Trophoblast cell (in vitro differentiated cells and primary cell): ENCODE measurements at regions not wholly inside any gene's neighbourhood (a gene's known extent, or its start where the extent isn't known, plus 50 kb on each side); places are given as distances from the start of the nearest gene placed in this dataset.

Source experiments
- DNase-seq, 2 donors: peaks; one replicate each; pipeline ENCODE4 v3.0.0-alpha.2; 2016
- H2AFZ ChIP-seq: 2 replicates; pipeline ENCODE4 v1.6.1; 2013; ENCODE audit warnings: low read length, moderate library complexity, mild to moderate bottlenecking; ENCODE audit not compliant: insufficient read depth, poor library complexity
- H2AK5ac ChIP-seq: 2 replicates; pipeline ENCODE4 v1.6.1; 2013; ENCODE audit warnings: mild to moderate bottlenecking, low read length
- H2BK120ac ChIP-seq: 2 replicates; pipeline ENCODE4 v1.6.1; 2013; ENCODE audit warnings: low read length, mild to moderate bottlenecking, moderate library complexity; ENCODE audit not compliant: insufficient read depth, poor library complexity
- H2BK12ac ChIP-seq: 2 replicates; pipeline ENCODE4 v1.6.1; 2013; ENCODE audit warnings: mild to moderate bottlenecking, low read length, moderate library complexity
- H2BK5ac ChIP-seq: 2 replicates; pipeline ENCODE4 v1.6.1; 2013; ENCODE audit warnings: low read length, low read depth, moderate library complexity, mild to moderate bottlenecking; ENCODE audit not compliant: poor library complexity
- H3K14ac ChIP-seq: 2 replicates; pipeline ENCODE4 v1.6.1; 2013; ENCODE audit warnings: mild to moderate bottlenecking, low read length
- H3K18ac ChIP-seq: 2 replicates; pipeline ENCODE4 v1.6.1; 2013; ENCODE audit warnings: mild to moderate bottlenecking, low read length
- H3K23ac ChIP-seq: 2 replicates; pipeline ENCODE4 v1.6.1; 2013; ENCODE audit warnings: low read length
- H3K27ac ChIP-seq: 2 replicates; pipeline ENCODE4 v1.5.1; 2013; ENCODE audit warnings: low read depth, mild to moderate bottlenecking, inconsistent platforms, low read length, moderate library complexity
- H3K27me3 ChIP-seq: 2 replicates; pipeline ENCODE4 v1.6.1; 2013; ENCODE audit warnings: inconsistent platforms, mild to moderate bottlenecking, low read length, moderate library complexity; ENCODE audit not compliant: insufficient read depth
- H3K36me3 ChIP-seq, 2 experiments: 1 replicate in 1 of 2; 2 replicates in 1 of 2; pipeline ENCODE4 v1.6.1; 2013; ENCODE audit warnings: low read length in 2 of 2, mild to moderate bottlenecking in 2 of 2, moderate library complexity in 1 of 2; ENCODE audit not compliant: insufficient read depth in 2 of 2, control insufficient read depth in 1 of 2
- H3K4ac ChIP-seq: 2 replicates; pipeline ENCODE4 v1.6.1; 2013; ENCODE audit warnings: low read depth, mild to moderate bottlenecking, low read length, moderate library complexity
- H3K4me1 ChIP-seq, 2 experiments: 1 replicate in 1 of 2; 2 replicates in 1 of 2; pipeline ENCODE4 v1.6.1; 2013; ENCODE audit warnings: low read length in 2 of 2, mild to moderate bottlenecking in 2 of 2, moderate library complexity in 1 of 2; ENCODE audit not compliant: insufficient read depth in 2 of 2, control insufficient read depth in 1 of 2
- H3K4me2 ChIP-seq: 2 replicates; pipeline ENCODE4 v1.6.1; 2013; ENCODE audit warnings: inconsistent platforms, mild to moderate bottlenecking, low read length, moderate library complexity
- H3K4me3 ChIP-seq: 2 replicates; pipeline ENCODE4 v1.5.1; 2013; ENCODE audit warnings: mild to moderate bottlenecking, low read depth, low read length, inconsistent platforms
- H3K79me1 ChIP-seq: one replicate; pipeline ENCODE4 v1.6.1; 2013; ENCODE audit warnings: low read length
- H3K79me2 ChIP-seq: 2 replicates; pipeline ENCODE4 v1.6.1; 2013; ENCODE audit warnings: low read length, mild to moderate bottlenecking; ENCODE audit not compliant: control insufficient read depth, insufficient read depth, poor library complexity
- H3K9ac ChIP-seq: 2 replicates; pipeline ENCODE4 v1.6.1; 2013; ENCODE audit warnings: mild to moderate bottlenecking, low read length
- H3K9me3 ChIP-seq: 2 replicates; pipeline ENCODE4 v1.6.1; 2013; ENCODE audit warnings: low read depth, mild to moderate bottlenecking, control low read depth, inconsistent platforms, low read length; ENCODE audit not compliant: insufficient read depth
- H4K12ac ChIP-seq: 2 replicates; pipeline ENCODE4 v1.6.1; 2013; ENCODE audit warnings: low read depth, mild to moderate bottlenecking, low read length, moderate library complexity
- H4K8ac ChIP-seq: 2 replicates; pipeline ENCODE4 v1.6.1; 2013; ENCODE audit warnings: low read depth, mild to moderate bottlenecking, low read length, moderate library complexity
- H4K91ac ChIP-seq: one replicate; pipeline ENCODE4 v1.6.1; 2013; ENCODE audit warnings: low read depth, mild to moderate bottlenecking, low read length, moderate library complexity
- WGBS: extraction: QIAGEN DNeasy Blood & Tissue Kit; methylation state at CpG from one replicate; pipeline ENCODE4 v1.1.7; 2013; ENCODE audit warnings: missing lambda C conversion rate; ENCODE audit not compliant: insufficient read length, insufficient coverage; ENCODE audit errors: extremely low coverage; 5-methylcytosine and 5-hydroxymethylcytosine counted together

- no peak for DNase-seq
- H3K4me1 ChIP-seq = no peaks in the 10 kb centered on the region
- H2BK12ac ChIP-seq = no peak overlapping the region
- no peak overlapping the region for H2BK5ac ChIP-seq
- WGBS = no CpG with 5 or more reads among the region's 6 CpGs
- H3K79me1 ChIP-seq = no peaks in the 10 kb centered on the region
- H2AK5ac ChIP-seq = no peak overlapping the region
- H3K27me3 ChIP-seq = no peaks in the 10 kb centered on the region
- H3K79me2 ChIP-seq = no peaks in the 10 kb centered on the region
- H3K9me3 ChIP-seq = peaks cover 10% of the 10 kb centered on the region
- no peak overlapping the region for H3K18ac ChIP-seq
- no peak overlapping the region for H3K9ac ChIP-seq
- H3K4ac ChIP-seq = no peak overlapping the region
- H3K23ac ChIP-seq = no peak overlapping the region
- no peak overlapping the region for H3K4me2 ChIP-seq
- no peak overlapping the region for H4K8ac ChIP-seq
- H3K36me3 ChIP-seq = peaks cover 0 to 1% of the 10 kb centered on the region in 2 experiments
- no peak overlapping the region for H4K12ac ChIP-seq
- no peak overlapping the region for H3K14ac ChIP-seq
- no peak overlapping the region for H3K27ac ChIP-seq
- H4K91ac ChIP-seq = no peak overlapping the region
- no peak overlapping the region for H2AFZ ChIP-seq
- H2BK120ac ChIP-seq = no peak overlapping the region
- H3K4me3 ChIP-seq = no peak overlapping the region
Observed at GRCh38 chr6:149239573-149240209, 77.8 kb upstream of the TAB2 start.

DNA sequence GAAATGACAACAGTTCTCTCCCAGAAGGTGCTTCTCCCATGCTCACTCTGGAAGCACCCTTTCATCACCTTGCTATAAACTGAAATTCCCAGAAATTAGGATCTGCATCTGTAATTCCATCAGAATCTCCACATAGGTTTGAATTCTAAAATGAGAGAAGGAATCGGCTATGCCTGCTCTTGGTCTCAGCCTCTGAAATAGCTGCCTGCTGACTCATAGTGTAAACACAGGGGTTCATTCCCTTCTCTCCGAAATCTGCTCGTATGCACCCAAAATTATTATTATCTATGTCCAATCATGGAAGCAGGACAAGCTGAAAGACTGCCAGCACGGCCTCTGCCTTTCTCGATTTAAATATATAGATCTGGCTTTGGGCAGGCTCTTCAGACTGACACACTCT, 74.6 kb upstream of the TAB2 start:
- H3K14ac ChIP-seq = no peak overlapping the region
- H4K91ac ChIP-seq = no peak overlapping the region
- H2BK12ac ChIP-seq = no peak overlapping the region
- H4K8ac ChIP-seq = no peak overlapping the region
- H2AFZ ChIP-seq = no peak overlapping the region
- H2AK5ac ChIP-seq = no peak overlapping the region
- H3K79me2 ChIP-seq = no peaks in the 10 kb centered on the region
- no peak overlapping the region for H2BK5ac ChIP-seq
- H3K36me3 ChIP-seq = peaks cover 0 to 1% of the 10 kb centered on the region in 2 experiments
- no CpG with 5 or more reads among the region's 5 CpGs for WGBS
- no peak overlapping the region for H3K23ac ChIP-seq
- no peak overlapping the region for H4K12ac ChIP-seq
- DNase-seq = no peak
- H3K4ac ChIP-seq = no peak overlapping the region
- no peaks in the 10 kb centered on the region for H3K27me3 ChIP-seq
- peaks cover 12% of the 10 kb centered on the region for H3K9me3 ChIP-seq
- H3K9ac ChIP-seq = no peak overlapping the region
- no peak overlapping the region for H2BK120ac ChIP-seq
- no peak overlapping the region for H3K27ac ChIP-seq
- peaks cover 0 to 3% of the 10 kb centered on the region in 2 experiments for H3K4me1 ChIP-seq
- H3K79me1 ChIP-seq = no peaks in the 10 kb centered on the region
- H3K4me3 ChIP-seq = no peak overlapping the region
- H3K18ac ChIP-seq = no peak overlapping the region
- H3K4me2 ChIP-seq = no peak overlapping the region

- H3K27ac ChIP-seq = no peak overlapping the region
- H3K9me3 ChIP-seq = peaks cover 11% of the 10 kb centered on the region
- no peak overlapping the region for H3K23ac ChIP-seq
- H3K4me1 ChIP-seq = peaks cover 3 to 6% of the 10 kb centered on the region in 2 experiments
- H2BK5ac ChIP-seq = no peak overlapping the region
- H2BK12ac ChIP-seq = no peak overlapping the region
- WGBS = no CpG with 5 or more reads among the region's 7 CpGs
- no peak overlapping the region for H2AFZ ChIP-seq
- no peak overlapping the region for H4K12ac ChIP-seq
- H3K4me2 ChIP-seq = no peak overlapping the region
- H3K79me2 ChIP-seq = no peaks in the 10 kb centered on the region
- H4K91ac ChIP-seq = no peak overlapping the region
- no peak overlapping the region for H2AK5ac ChIP-seq
- no peaks in the 10 kb centered on the region for H3K27me3 ChIP-seq
- no peak overlapping the region for H3K4ac ChIP-seq
- DNase-seq = no peak
- H3K18ac ChIP-seq = no peak overlapping the region
- no peak overlapping the region for H4K8ac ChIP-seq
- no peaks in the 10 kb centered on the region for H3K79me1 ChIP-seq
- no peak overlapping the region for H3K4me3 ChIP-seq
- H3K14ac ChIP-seq = no peak overlapping the region
- no peak overlapping the region for H3K9ac ChIP-seq
- H3K36me3 ChIP-seq = peaks cover 0 to 1% of the 10 kb centered on the region in 2 experiments
- no peak overlapping the region for H2BK120ac ChIP-seq
Observed at GRCh38 chr6:149244105-149244504, 73.4 kb upstream of the TAB2 start.

DNA sequence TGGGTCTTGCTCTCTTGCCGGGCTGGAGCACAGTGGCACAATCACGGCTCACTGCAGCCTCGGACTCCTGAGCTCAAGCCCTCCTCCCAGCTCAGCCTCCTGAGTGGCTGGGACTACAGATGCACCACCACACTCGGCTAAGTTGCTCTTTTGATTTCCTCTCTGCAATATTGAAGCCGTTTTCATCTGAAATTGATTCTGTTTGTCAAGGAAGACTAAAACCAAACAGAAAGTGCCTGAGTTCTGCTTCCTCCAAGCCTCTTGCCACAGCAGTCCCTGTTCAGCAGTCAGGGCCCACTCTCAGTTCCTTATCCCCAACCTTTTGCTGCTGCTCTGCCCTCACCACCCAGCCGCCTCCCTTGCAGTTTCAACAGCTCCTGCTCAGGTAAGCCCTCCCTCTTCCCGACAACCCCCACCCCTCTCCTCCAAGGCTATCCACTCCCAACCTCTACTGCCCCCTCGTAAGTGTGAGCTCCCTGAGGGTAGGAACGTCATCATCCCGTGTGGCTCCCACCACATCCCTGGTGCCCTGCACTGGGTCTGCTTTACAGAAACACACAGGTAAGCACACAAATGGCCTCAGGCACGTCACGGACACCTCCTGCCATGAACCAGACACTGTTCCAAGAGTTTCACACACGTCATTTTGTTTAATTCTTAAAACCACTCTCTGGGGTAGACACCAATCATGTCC, 70.7 kb upstream of the TAB2 start:
- H3K4me1 ChIP-seq = peaks cover 3 to 6% of the 10 kb centered on the region in 2 experiments

More for the DNA sequence above, 70.7 kb upstream of the TAB2 start:
- Histone ChIP-seq H4K12ac (no peak overlapping the region), H3K4ac (no peak overlapping the region), H2BK120ac (no peak overlapping the region), H3K79me2 (no peaks in the 10 kb centered on the region), H3K4me3 (no peak overlapping the region), H3K27ac (no peak overlapping the region), H2AFZ (no peak overlapping the region), H3K79me1 (no peaks in the 10 kb centered on the region), H4K8ac (no peak overlapping the region), H2BK12ac (no peak overlapping the region), H3K9ac (no peak overlapping the region), H3K23ac (no peak overlapping the region), H3K14ac (no peak overlapping the region), H4K91ac (no peak overlapping the region), H3K18ac (no peak overlapping the region), H2AK5ac (no peak overlapping the region), H2BK5ac (no peak overlapping the region), H3K9me3 (peaks cover 2% of the 10 kb centered on the region), H3K27me3 (no peaks in the 10 kb centered on the region), H3K4me2 (no peak overlapping the region), H3K36me3 (no peaks in the 10 kb centered on the region)
- WGBS = no CpG with 5 or more reads among the region's 13 CpGs
- DNase-seq = no peak
